ENCODE measurements at regions not wholly inside any gene's neighbourhood (a gene's known extent, or its start where the extent isn't known, plus 50 kb on each side); places are given as distances from the start of the nearest gene placed in this dataset.
A peak's percentile ranks its signal among the peaks of the same experiment; 100 is the strongest.

- 100% methylated on average over 3 of the region's 4 CpGs for WGBS (ENCODE audit: insufficient coverage)
Measured at GRCh38 chr10:28871665-28872064, 194.3 kb downstream of the BAMBI start.

GRCh38 chr10:28872587-28873165 is 195.4 kb downstream of the BAMBI start:
- no peaks in the 10 kb centered on the region for H3K9me3 ChIP-seq (replicated peaks in 1 of 2; ENCODE audit: control insufficient read depth in 1 of 2, insufficient read depth in 1 of 2, low read length in 2 of 2)
- no peak for DNase-seq
- H3K27me3 ChIP-seq (ENCODE audit: control insufficient read depth in 2 of 2, insufficient read depth in 2 of 2, low read length in 2 of 2), result no peaks in the 10 kb centered on the region
- intact Hi-C loops (cut with micrococcal nuclease), result no loop called here
- Mint-ChIP-seq H3K27ac (peak overlapping the region in 1 of 7 donors; percentile 57), H3K4me3 (no peak overlapping the region), H3K9me3 (peaks cover 0 to 2% (median 0%) of the 10 kb centered on the region in 7 donors), H3K27me3 (ENCODE audit: low read depth in 3 of 3) (peaks cover 2 to 13% (median 3%) of the 10 kb centered on the region in 3 donors), H3K36me3 (no peaks in the 10 kb centered on the region), H3K4me1 (peaks cover 3% of the 10 kb centered on the region)
- TF ChIP-seq, protein P1, sequence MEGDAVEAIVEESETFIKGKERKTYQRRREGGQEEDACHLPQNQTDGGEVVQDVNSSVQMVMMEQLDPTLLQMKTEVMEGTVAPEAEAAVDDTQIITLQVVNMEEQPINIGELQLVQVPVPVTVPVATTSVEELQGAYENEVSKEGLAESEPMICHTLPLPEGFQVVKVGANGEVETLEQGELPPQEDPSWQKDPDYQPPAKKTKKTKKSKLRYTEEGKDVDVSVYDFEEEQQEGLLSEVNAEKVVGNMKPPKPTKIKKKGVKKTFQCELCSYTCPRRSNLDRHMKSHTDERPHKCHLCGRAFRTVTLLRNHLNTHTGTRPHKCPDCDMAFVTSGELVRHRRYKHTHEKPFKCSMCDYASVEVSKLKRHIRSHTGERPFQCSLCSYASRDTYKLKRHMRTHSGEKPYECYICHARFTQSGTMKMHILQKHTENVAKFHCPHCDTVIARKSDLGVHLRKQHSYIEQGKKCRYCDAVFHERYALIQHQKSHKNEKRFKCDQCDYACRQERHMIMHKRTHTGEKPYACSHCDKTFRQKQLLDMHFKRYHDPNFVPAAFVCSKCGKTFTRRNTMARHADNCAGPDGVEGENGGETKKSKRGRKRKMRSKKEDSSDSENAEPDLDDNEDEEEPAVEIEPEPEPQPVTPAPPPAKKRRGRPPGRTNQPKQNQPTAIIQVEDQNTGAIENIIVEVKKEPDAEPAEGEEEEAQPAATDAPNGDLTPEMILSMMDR (IDR thresholded peaks at IDR 0.05), result no peak
- H3K9ac ChIP-seq (ENCODE audit: insufficient read depth, low read length, poor library complexity, severe bottlenecking), result no peak overlapping the region
- no peaks in the 10 kb centered on the region for H3K4me1 ChIP-seq (ENCODE audit: control insufficient read depth in 1 of 2, insufficient read depth in 2 of 2, low read length in 2 of 2)
- 92% methylated on average over 4 of the region's 5 CpGs for WGBS (ENCODE audit: insufficient coverage)
- H3K79me2 ChIP-seq (ENCODE audit: insufficient read depth, low read length), result no peaks in the 10 kb centered on the region
- no peaks in the 10 kb centered on the region for H3K36me3 ChIP-seq (replicated peaks in 1 of 2; ENCODE audit: control insufficient read depth in 1 of 2, insufficient read depth in 2 of 2, low read length in 2 of 2)
- no peak overlapping the region for H3K4me3 ChIP-seq (replicated peaks in 1 of 3; ENCODE audit: low read depth in 2 of 3, low read length in 3 of 3)
- no peak overlapping the region for H3K27ac ChIP-seq (ENCODE audit: low read depth in 1 of 2, low read length in 2 of 2)
- no peak overlapping the region for H3K4me2 ChIP-seq (replicated peaks; ENCODE audit: extremely low read depth, low read length, poor library complexity, severe bottlenecking)
- H2AFZ ChIP-seq (ENCODE audit: insufficient read depth, low read depth, low read length, poor library complexity, severe bottlenecking), result no peak overlapping the region
- no peaks in the 10 kb centered on the region for H4K20me1 ChIP-seq (ENCODE audit: insufficient read depth, low read length)

More at GRCh38 chr10:28871665-28872064, 194.3 kb downstream of the BAMBI start:
- H3K36me3 ChIP-seq (replicated peaks in 1 of 2; ENCODE audit: control insufficient read depth in 1 of 2, insufficient read depth in 2 of 2, low read length in 2 of 2), result no peaks in the 10 kb centered on the region
- H3K27me3 ChIP-seq (ENCODE audit: control insufficient read depth in 2 of 2, insufficient read depth in 2 of 2, low read length in 2 of 2), result no peaks in the 10 kb centered on the region
- H3K27ac ChIP-seq (ENCODE audit: low read depth in 1 of 2, low read length in 2 of 2), result no peak overlapping the region
- H3K9me3 ChIP-seq (replicated peaks in 1 of 2; ENCODE audit: control insufficient read depth in 1 of 2, insufficient read depth in 1 of 2, low read length in 2 of 2), result no peaks in the 10 kb centered on the region
- H3K79me2 ChIP-seq (ENCODE audit: insufficient read depth, low read length), result no peaks in the 10 kb centered on the region
- Mint-ChIP-seq H3K4me1 (peaks cover 3% of the 10 kb centered on the region), H3K4me3 (no peak overlapping the region), H3K27ac (no peak overlapping the region), H3K36me3 (no peaks in the 10 kb centered on the region), H3K27me3 (ENCODE audit: low read depth in 3 of 3) (peaks cover 2 to 8% (median 3%) of the 10 kb centered on the region in 3 donors), H3K9me3 (peaks cover 0 to 2% (median 0%) of the 10 kb centered on the region in 7 donors)
- intact Hi-C loops (cut with micrococcal nuclease), result no loop called here
- no peak overlapping the region for H2AFZ ChIP-seq (ENCODE audit: insufficient read depth, low read depth, low read length, poor library complexity, severe bottlenecking)
- TF ChIP-seq, protein P1 (IDR thresholded peaks at IDR 0.05), result no peak
- H3K4me2 ChIP-seq (replicated peaks; ENCODE audit: extremely low read depth, low read length, poor library complexity, severe bottlenecking), result no peak overlapping the region
- no peak overlapping the region for H3K9ac ChIP-seq (ENCODE audit: insufficient read depth, low read length, poor library complexity, severe bottlenecking)
- no peak overlapping the region for H3K4me3 ChIP-seq (replicated peaks in 1 of 3; ENCODE audit: low read depth in 2 of 3, low read length in 3 of 3)
- DNase-seq, result no peak
- no peaks in the 10 kb centered on the region for H3K4me1 ChIP-seq (ENCODE audit: control insufficient read depth in 1 of 2, insufficient read depth in 2 of 2, low read length in 2 of 2)
- no peaks in the 10 kb centered on the region for H4K20me1 ChIP-seq (ENCODE audit: insufficient read depth, low read length)
